HG02840 (cell line): ENCODE measurements at regions not wholly inside any gene's neighbourhood (a gene's known extent, or its start where the extent isn't known, plus 50 kb on each side); places are given as distances from the start of the nearest gene placed in this dataset.
"Not testable (repeated sequence)": the region's sequence is repeated elsewhere in the genome, so short reads cannot be mapped to it uniquely, and the experiment has no call there.

Experiments used
- ATAC-seq: cut with Tn5 transposase; IDR thresholded peaks from one replicate; pipeline ENCODE4 v1.9.1; 2021; ENCODE audit warnings: mild to moderate bottlenecking, moderate library complexity, moderate number of reproducible peaks; ENCODE audit not compliant: unreplicated experiment, low FRiP score

- no peak for ATAC-seq
These were observed 1244.7 kb upstream of the B3GALT2 start for GRCh38 chr1:194431121-194431520.

DNA sequence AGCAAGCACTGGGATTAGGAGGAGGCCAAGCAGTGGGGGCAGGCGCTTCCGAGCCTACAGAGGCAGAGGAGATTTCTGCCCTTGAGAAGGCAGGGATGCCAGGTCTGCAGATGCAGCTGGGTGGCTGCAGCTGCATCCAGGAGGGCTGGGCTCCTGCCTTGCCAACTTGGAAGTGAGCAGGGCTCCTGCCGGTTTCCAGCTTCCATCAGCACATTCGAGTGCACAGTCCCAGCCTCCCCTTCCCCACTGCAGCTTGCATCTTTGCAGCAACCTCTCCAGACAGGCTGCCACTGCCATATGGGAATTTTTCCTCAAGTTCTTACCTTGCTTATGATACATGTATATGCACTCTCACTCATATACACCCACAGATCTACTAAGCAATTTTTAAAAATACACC lies 1234.3 kb upstream of the B3GALT2 start:
- ATAC-seq, result no peak

GRCh38 chr1:194419721-194420120 lies 1233.3 kb upstream of the B3GALT2 start:
- no peak for ATAC-seq

- ATAC-seq, result no peak
These were observed 1224.3 kb upstream of the B3GALT2 start for GRCh38 chr1:194410756-194411155.

GRCh38 chr1:194407238-194407637 lies 1220.8 kb upstream of the B3GALT2 start:
- ATAC-seq, result not testable (repeated sequence)

GRCh38 chr1:194394676-194395075 lies 1208.3 kb upstream of the B3GALT2 start:
- no peak for ATAC-seq

DNA sequence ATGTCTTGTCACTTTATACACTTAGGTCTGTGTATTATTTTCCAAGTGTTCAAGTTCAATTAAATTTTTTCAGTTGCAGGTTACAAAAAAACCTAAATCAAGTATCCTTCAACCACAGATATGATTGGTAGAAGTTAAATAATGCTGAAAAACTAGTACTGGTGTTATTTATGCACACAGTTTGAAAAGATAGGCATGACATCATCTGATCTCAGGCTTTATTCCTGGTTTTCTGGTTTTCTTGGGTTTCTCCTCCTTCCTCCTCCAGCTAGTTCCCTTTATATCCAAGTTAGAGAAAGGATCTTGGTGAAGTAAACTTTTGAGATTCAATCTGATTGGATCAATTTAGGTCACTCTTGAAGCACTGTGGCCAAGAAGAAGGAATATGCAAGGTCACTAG lies 1201.1 kb upstream of the B3GALT2 start:
- ATAC-seq, result no peak

DNA sequence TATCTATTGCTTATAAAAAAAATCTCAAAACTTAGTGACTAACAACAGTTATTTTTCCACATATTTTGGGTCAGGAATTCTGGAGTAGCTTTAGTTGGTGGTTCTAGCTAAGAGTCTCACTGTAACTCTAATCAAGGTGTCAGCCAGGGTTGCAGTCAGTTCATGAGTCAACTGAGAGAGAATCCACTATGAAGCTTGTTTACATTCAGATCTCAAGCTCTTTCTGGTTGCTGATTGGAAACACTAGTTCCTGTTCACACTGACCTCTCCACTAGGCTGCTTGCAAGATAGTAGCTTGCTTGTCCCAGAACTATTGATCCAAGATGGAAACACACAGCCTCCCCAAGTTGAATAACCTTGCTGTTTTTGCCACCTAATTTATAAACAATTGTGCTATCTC lies 1192.1 kb upstream of the B3GALT2 start:
- no peak for ATAC-seq

- ATAC-seq, result no peak
These were observed 1188.2 kb upstream of the B3GALT2 start for GRCh38 chr1:194374649-194375048.

DNA sequence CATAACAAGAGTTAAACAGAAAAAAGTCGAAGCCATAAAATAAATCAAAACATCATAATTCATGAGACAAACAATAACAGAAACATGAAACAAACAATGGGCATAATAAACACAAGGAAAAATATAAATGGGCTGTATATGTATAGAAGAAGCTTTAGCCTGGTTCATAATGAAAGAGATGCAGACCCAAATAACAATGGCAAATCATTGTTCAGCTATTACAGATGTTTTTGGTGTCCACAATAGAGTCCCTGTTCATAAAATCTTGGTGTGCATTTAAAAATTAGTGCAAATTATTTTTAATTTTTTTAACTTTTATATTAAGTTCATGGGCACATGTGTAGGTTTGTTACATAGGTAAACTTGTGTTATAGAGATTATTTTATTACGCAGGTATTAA lies 1185.9 kb upstream of the B3GALT2 start:
- no peak for ATAC-seq

GRCh38 chr1:194369622-194370021 lies 1183.2 kb upstream of the B3GALT2 start:
- ATAC-seq, result no peak

- no peak for ATAC-seq
These were observed 1182.6 kb upstream of the B3GALT2 start for GRCh38 chr1:194369060-194369459.

DNA sequence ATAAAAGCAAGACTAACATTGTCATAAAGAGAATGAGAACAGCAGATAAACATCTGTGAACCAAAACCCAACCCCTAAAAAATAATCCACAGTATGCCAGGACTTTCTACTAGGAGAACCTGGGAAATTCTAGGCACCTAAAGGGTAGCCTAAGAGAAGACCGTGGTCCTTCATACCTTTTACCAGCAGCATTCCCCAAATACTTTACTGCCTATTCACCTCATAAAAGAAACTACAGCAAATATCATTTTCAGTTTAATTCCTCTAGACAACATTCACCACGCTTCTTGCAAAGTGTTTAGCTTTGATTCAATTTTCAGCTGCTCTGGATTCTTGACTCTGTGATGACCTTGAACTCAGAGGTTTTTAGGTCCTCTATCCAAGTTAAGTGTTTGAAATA lies 1180.7 kb upstream of the B3GALT2 start:
- ATAC-seq, result no peak

- ATAC-seq, result no peak
These were observed 1180.3 kb upstream of the B3GALT2 start for GRCh38 chr1:194366705-194367104.

DNA sequence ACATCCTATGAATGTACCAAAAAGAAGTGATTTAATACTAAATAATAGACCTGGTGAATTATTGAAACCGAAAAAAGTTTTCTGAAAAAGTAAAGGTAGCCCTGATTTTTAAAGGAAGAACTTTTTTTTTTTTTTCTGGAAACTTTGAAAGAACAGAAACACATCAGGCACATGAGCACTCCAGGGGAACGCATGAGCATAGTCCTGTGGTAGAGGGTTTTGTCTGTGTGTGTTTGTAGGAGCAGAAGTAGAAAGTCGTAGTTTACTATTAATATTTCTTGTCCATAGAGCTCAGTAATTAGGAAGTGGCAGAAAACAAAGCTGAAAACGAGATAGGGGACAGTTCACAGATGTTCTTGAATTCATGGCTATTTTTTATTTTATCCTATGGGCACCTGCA lies 1175.9 kb upstream of the B3GALT2 start:
- no peak for ATAC-seq

DNA sequence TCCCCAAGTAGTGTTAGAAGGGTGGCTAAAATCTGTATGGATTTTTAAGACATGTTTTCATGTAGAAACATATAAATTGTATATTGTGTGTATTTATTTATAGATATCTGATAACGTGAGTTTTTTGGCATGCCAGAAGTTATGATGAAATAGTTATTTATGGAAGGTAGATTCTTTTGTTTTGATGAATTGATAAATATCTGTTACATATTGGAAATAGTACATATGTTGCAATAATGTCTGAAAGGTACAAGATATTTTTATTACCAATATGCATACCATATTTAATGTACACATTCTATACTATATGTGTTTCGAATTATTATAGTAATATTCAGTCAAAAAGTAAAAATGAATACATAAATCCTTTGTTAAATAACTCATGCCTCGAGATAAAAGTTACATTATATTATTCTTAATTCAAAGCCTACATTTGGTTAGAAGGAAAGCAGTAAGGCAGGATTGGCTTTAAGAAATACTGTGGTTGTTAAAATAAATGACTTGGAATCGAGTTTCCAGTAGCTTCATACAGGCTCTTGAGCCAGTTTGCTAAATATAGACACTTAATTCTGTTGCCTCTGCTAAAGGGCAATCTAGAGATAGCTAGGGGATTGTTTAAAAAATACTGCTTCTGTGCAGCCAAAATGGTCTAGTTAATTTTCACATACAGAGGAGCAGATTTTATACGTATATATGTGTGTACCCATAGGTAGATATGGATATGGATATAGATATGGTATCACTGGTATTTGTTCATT lies 1175.1 kb upstream of the B3GALT2 start:
- ATAC-seq, result no peak

GRCh38 chr1:194358208-194358581 lies 1171.8 kb upstream of the B3GALT2 start:
- ATAC-seq, result no peak

- ATAC-seq, result not testable (repeated sequence)
These were observed 1171.3 kb upstream of the B3GALT2 start for GRCh38 chr1:194357573-194358207.

GRCh38 chr1:194355488-194356106 lies 1169.2 kb upstream of the B3GALT2 start:
- no peak for ATAC-seq

GRCh38 chr1:194353121-194353520 lies 1166.7 kb upstream of the B3GALT2 start:
- ATAC-seq, result no peak

- ATAC-seq, result no peak
These were observed 1160.8 kb upstream of the B3GALT2 start for GRCh38 chr1:194347200-194347599.
